NB4 (cell line): ENCODE measurements at regions not wholly inside any gene's neighbourhood (a gene's known extent, or its start where the extent isn't known, plus 50 kb on each side); places are given as distances from the start of the nearest gene placed in this dataset.

Experiments used
- DNase-seq: peaks from one replicate; pipeline ENCODE4 v3.0.0; 2010; ENCODE audit warnings: low read depth
- H3K4me3 ChIP-seq: one replicate; pipeline ENCODE4 v1.5.1; 2011; ENCODE audit warnings: mild to moderate bottlenecking, low read depth, low read length, moderate library complexity
- CTCF ChIP-seq: IDR thresholded peaks from one replicate; pipeline ENCODE4 v1.5.1; 2012; ENCODE audit warnings: low read depth, low read length
- MAX ChIP-seq: IDR thresholded peaks from 2 replicates; pipeline ENCODE4 v1.6.1; 2011; ENCODE audit warnings: low read depth, low read length
- MYC ChIP-seq: IDR thresholded peaks from 2 replicates; pipeline ENCODE4 v1.6.1; 2011; ENCODE audit warnings: low read depth, low read length
- POLR2A ChIP-seq: IDR thresholded peaks from 2 replicates; pipeline ENCODE4 v1.6.1; 2011; ENCODE audit warnings: mild to moderate bottlenecking; ENCODE audit not compliant: insufficient read length; ENCODE audit errors: extremely low read depth

- DNase-seq: no peak
- H3K4me3 ChIP-seq: no peak overlapping the region
- TF ChIP-seq CTCF (no peak), MYC (no peak), MAX (no peak), POLR2A (no peak)
Measured at GRCh38 chr14:101173698-101174521, 270.4 kb upstream of the RTL1 start.

- DNase-seq: no peak
- no peak overlapping the region for H3K4me3 ChIP-seq
- TF ChIP-seq POLR2A (no peak), CTCF (no peak), MAX (no peak), MYC (no peak)
Measured at GRCh38 chr14:101174522-101174838, 271.0 kb upstream of the RTL1 start.

- no peak overlapping the region for H3K4me3 ChIP-seq
- TF ChIP-seq CTCF (no peak), POLR2A (no peak), MYC (no peak), MAX (no peak)
- DNase-seq: no peak
Measured at GRCh38 chr14:101174980-101175606, 271.6 kb upstream of the RTL1 start.

GRCh38 chr14:101175731-101176534 lies 272.4 kb upstream of the RTL1 start:
- no peak for TF ChIP-seq MYC
- no peak for TF ChIP-seq MAX
- TF ChIP-seq POLR2A: no peak
- no peak for TF ChIP-seq CTCF
- DNase-seq: no peak

GRCh38 chr14:101176535-101177205 lies 273.1 kb upstream of the RTL1 start:
- TF ChIP-seq MAX: no peak
- no peak for TF ChIP-seq POLR2A
- TF ChIP-seq CTCF: no peak
- TF ChIP-seq MYC: no peak
- no peak for DNase-seq
- H3K4me3 ChIP-seq: no peak overlapping the region

More at GRCh38 chr14:101175731-101176534, 272.4 kb upstream of the RTL1 start:
- no peak overlapping the region for H3K4me3 ChIP-seq
